CD14-positive monocyte (primary cell): ENCODE measurements at regions not wholly inside any gene's neighbourhood (a gene's known extent, or its start where the extent isn't known, plus 50 kb on each side); places are given as distances from the start of the nearest gene placed in this dataset.

Experiments used
- DNase-seq, 3 donors: peaks; one replicate each; pipeline ENCODE4 v3.0.0-alpha.2; 2011 to 2022
- H2AFZ ChIP-seq: 2 replicates; pipeline ENCODE4 v1.6.0; 2012; ENCODE audit warnings: mild to moderate bottlenecking, low read depth, low read length, inconsistent platforms; ENCODE audit not compliant: insufficient read depth, poor library complexity, severe bottlenecking
- H3K27ac ChIP-seq, 2 donors: 1 replicate in 1 of 2; 2 replicates in 1 of 2; pipeline ENCODE4 v1.5.1; 2012 to 2013; ENCODE audit warnings: low read length in 2 of 2, control low read depth in 1 of 2, inconsistent platforms in 1 of 2, low read depth in 1 of 2, mild to moderate bottlenecking in 1 of 2
- H3K27me3 ChIP-seq, 2 donors: one replicate each; pipeline versions ENCODE4 v1.6.0 to v1.6.1; 2011 to 2013; ENCODE audit warnings: low read length in 2 of 2; ENCODE audit not compliant: control insufficient read depth in 2 of 2, insufficient read depth in 2 of 2
- H3K36me3 ChIP-seq, 2 donors: replicated peaks in 1 of 2; 1 replicate in 1 of 2; 2 replicates in 1 of 2; pipeline versions ENCODE4 v1.5.1 to v1.6.1; 2012 to 2013; ENCODE audit warnings: low read length in 2 of 2, control low read depth in 1 of 2, inconsistent platforms in 1 of 2, mild to moderate bottlenecking in 1 of 2; ENCODE audit not compliant: insufficient read depth in 2 of 2, control insufficient read depth in 1 of 2
- H3K4me1 ChIP-seq, 2 donors: 1 replicate in 1 of 2; 2 replicates in 1 of 2; pipeline versions ENCODE4 v1.5.1 to v1.6.1; 2012 to 2013; ENCODE audit warnings: low read length in 2 of 2, control low read depth in 1 of 2, inconsistent platforms in 1 of 2, mild to moderate bottlenecking in 1 of 2, moderate library complexity in 1 of 2; ENCODE audit not compliant: insufficient read depth in 2 of 2, control insufficient read depth in 1 of 2
- H3K4me2 ChIP-seq: replicated peaks from 2 replicates; pipeline ENCODE3; 2012; ENCODE audit warnings: low read length, moderate library complexity, mild to moderate bottlenecking; ENCODE audit not compliant: poor library complexity, severe bottlenecking; ENCODE audit errors: extremely low read depth
- H3K4me3 ChIP-seq, 3 experiments: fragments of 200-600 bp in 1 of 3; sonication (generic) in 1 of 3; replicated peaks in 1 of 3; 1 replicate in 2 of 3; 2 replicates in 1 of 3; pipeline ENCODE4 v1.5.1; 2011 to 2013; ENCODE audit warnings: low read length in 3 of 3, mild to moderate bottlenecking in 3 of 3, control low read depth in 2 of 3, low read depth in 2 of 3, inconsistent platforms in 1 of 3, moderate library complexity in 1 of 3
- H3K79me2 ChIP-seq: 2 replicates; pipeline ENCODE4 v1.6.0; 2012; ENCODE audit warnings: mild to moderate bottlenecking, control low read depth, inconsistent platforms, low read length, moderate library complexity; ENCODE audit not compliant: insufficient read depth
- H3K9ac ChIP-seq: 2 replicates; pipeline ENCODE4 v1.6.0; 2017; ENCODE audit warnings: low read length, mild to moderate bottlenecking; ENCODE audit not compliant: insufficient read depth, poor library complexity, severe bottlenecking
- H3K9me3 ChIP-seq, 2 donors: replicated peaks in 1 of 2; 1 replicate in 1 of 2; 2 replicates in 1 of 2; pipeline versions ENCODE4 v1.5.1 to v1.6.1; 2012 to 2013; ENCODE audit warnings: low read length in 2 of 2, control low read depth in 1 of 2; ENCODE audit not compliant: control insufficient read depth in 1 of 2, insufficient read depth in 1 of 2
- H4K20me1 ChIP-seq: 2 replicates; pipeline ENCODE4 v1.6.0; 2012; ENCODE audit warnings: mild to moderate bottlenecking, low read length, control low read depth, moderate library complexity; ENCODE audit not compliant: insufficient read depth
- H3K27ac Mint-ChIP-seq, 7 donors: one replicate each; pipeline ENCODE4 v1.8.0; 2020; ENCODE audit warnings: mild to moderate bottlenecking in 7 of 7, mixed read lengths in 7 of 7, moderate library complexity in 6 of 7, inconsistent platforms in 2 of 7
- H3K27me3 Mint-ChIP-seq, 3 donors: one replicate each; pipeline ENCODE4 v1.8.0; 2021 to 2022; ENCODE audit warnings: low read depth in 3 of 3, mild to moderate bottlenecking in 3 of 3, mixed read lengths in 3 of 3, moderate library complexity in 3 of 3, inconsistent platforms in 1 of 3
- H3K36me3 Mint-ChIP-seq, 2 donors: one replicate each; pipeline ENCODE4 v1.8.0; 2020; ENCODE audit warnings: mixed read lengths in 2 of 2, inconsistent platforms in 1 of 2, mild to moderate bottlenecking in 1 of 2
- H3K4me1 Mint-ChIP-seq: one replicate; pipeline ENCODE4 v1.8.0; 2020; ENCODE audit warnings: mild to moderate bottlenecking, mixed read lengths
- H3K4me3 Mint-ChIP-seq, 2 donors: one replicate each; pipeline ENCODE4 v1.8.0; 2020; ENCODE audit warnings: mild to moderate bottlenecking in 2 of 2, mixed read lengths in 2 of 2, moderate library complexity in 1 of 2
- H3K9me3 Mint-ChIP-seq, 7 donors: one replicate each; pipeline ENCODE4 v1.8.0; 2020 to 2022; ENCODE audit warnings: mixed read lengths in 7 of 7, mild to moderate bottlenecking in 6 of 7, moderate library complexity in 6 of 7, inconsistent platforms in 2 of 7
- WGBS: methylation state at CpG from one replicate; pipeline ENCODE4 v1.1.5; 2013; ENCODE audit warnings: missing lambda C conversion rate; ENCODE audit not compliant: insufficient coverage; 5-methylcytosine and 5-hydroxymethylcytosine counted together
- intact Hi-C, 2 donors: fragments of 100-400 bp; cut with micrococcal nuclease; formaldehyde crosslinking; loops; one replicate each; pipeline versions ENCODE4 v1.15.0 to v1.15.1; 2023
- TF ChIP-seq, protein P1 (sequence below): fragments of 200-600 bp; IDR thresholded peaks from one replicate; pipeline ENCODE4 v1.8.0; 2022; ENCODE audit warnings: antibody characterized with exemption, mild to moderate bottlenecking

DNA sequence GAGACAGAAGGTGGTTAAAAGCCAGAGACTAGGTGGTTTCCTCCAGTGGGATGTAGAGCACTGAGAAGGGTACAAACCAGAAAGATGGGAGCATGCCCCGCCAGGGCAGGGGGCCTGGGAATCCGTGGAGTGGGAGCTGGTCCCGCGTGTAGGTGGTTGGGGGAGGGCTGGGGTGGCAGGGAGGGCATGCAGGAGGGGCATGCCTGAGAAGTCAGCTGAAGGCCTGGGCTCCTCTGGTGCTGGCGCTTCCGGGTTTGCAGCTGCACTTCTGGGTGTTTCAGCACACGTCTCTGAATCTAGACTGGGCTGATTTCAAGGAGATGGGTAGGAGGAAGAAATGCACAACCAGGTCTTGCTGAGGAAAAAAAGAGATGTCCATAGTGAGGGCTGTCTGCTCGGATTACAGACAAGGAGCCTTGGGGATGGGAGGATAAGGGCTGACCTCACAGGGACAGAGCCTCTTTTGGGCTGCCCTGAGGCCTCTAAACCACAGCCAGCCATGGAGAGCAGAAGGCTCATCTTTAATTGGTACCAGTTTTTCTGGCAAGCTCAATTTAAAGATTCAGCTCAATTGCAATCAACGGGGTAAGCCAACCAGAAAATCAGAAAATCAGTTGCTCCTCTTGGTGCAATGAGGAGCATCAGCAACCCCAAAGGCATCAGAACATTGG lies 151.9 kb downstream of the FAM43A start:
- no peak overlapping the region for H3K27ac Mint-ChIP-seq
- Histone ChIP-seq H3K36me3 (no peaks in the 10 kb centered on the region), H3K4me3 (no peak overlapping the region), H3K4me2 (no peak overlapping the region), H3K9ac (no peak overlapping the region), H3K4me1 (no peaks in the 10 kb centered on the region), H3K27me3 (no peaks in the 10 kb centered on the region), H4K20me1 (no peaks in the 10 kb centered on the region), H3K9me3 (peaks cover 0 to 4% of the 10 kb centered on the region in 2 donors), H2AFZ (no peak overlapping the region), H3K27ac (no peak overlapping the region), H3K79me2 (no peaks in the 10 kb centered on the region)
- intact Hi-C loops = no loop called here
- WGBS = 94% methylated on average over 9 of the region's 9 CpGs
- TF ChIP-seq, protein P1, sequence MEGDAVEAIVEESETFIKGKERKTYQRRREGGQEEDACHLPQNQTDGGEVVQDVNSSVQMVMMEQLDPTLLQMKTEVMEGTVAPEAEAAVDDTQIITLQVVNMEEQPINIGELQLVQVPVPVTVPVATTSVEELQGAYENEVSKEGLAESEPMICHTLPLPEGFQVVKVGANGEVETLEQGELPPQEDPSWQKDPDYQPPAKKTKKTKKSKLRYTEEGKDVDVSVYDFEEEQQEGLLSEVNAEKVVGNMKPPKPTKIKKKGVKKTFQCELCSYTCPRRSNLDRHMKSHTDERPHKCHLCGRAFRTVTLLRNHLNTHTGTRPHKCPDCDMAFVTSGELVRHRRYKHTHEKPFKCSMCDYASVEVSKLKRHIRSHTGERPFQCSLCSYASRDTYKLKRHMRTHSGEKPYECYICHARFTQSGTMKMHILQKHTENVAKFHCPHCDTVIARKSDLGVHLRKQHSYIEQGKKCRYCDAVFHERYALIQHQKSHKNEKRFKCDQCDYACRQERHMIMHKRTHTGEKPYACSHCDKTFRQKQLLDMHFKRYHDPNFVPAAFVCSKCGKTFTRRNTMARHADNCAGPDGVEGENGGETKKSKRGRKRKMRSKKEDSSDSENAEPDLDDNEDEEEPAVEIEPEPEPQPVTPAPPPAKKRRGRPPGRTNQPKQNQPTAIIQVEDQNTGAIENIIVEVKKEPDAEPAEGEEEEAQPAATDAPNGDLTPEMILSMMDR = no peak
- H3K4me1 Mint-ChIP-seq = no peaks in the 10 kb centered on the region
- no peak for DNase-seq
- no peaks in the 10 kb centered on the region for H3K36me3 Mint-ChIP-seq
- H3K9me3 Mint-ChIP-seq = peaks cover 0 to 8% (median 4%) of the 10 kb centered on the region in 7 donors
- H3K4me3 Mint-ChIP-seq = no peak overlapping the region
- H3K27me3 Mint-ChIP-seq = peaks cover 0 to 5% (median 0%) of the 10 kb centered on the region in 3 donors

DNA sequence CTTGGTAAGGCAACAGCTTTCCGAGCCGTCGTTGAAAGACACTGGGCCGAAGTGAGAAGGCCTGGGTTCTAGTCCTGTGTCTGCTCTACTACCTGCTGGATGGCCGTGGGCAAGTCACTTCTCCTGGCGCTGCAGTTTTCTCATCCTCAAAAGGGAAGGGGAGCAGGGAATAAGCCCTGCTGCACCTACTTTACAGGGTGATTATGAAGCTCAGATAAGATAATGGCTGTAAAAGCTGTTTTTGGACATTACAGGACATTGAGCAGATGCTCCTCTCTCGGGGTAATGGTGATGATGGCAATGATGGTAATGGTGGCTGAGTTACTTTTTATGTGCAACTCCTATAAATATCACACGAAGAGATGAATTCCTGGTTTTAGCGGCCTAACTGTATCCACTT lies 152.6 kb downstream of the FAM43A start:
- peaks cover 0 to 4% of the 10 kb centered on the region in 2 donors for H3K9me3 ChIP-seq
- no peaks in the 10 kb centered on the region for H3K27me3 ChIP-seq
- H3K27me3 Mint-ChIP-seq = peaks cover 0 to 5% (median 1%) of the 10 kb centered on the region in 3 donors
- no peak overlapping the region for H3K4me2 ChIP-seq
- no peak for DNase-seq
- H3K4me3 ChIP-seq = no peak overlapping the region
- H3K36me3 Mint-ChIP-seq = no peaks in the 10 kb centered on the region
- no peaks in the 10 kb centered on the region for H3K36me3 ChIP-seq
- peaks cover 2% of the 10 kb centered on the region for H3K4me1 Mint-ChIP-seq
- peaks cover 0 to 8% (median 4%) of the 10 kb centered on the region in 7 donors for H3K9me3 Mint-ChIP-seq
- WGBS = 96% methylated on average over 5 of the region's 9 CpGs
- H3K9ac ChIP-seq = no peak overlapping the region
- intact Hi-C loops = no loop called here
- TF ChIP-seq, protein P1 = no peak
- no peak overlapping the region for H3K4me3 Mint-ChIP-seq
- H3K27ac ChIP-seq = no peak overlapping the region
- H4K20me1 ChIP-seq = no peaks in the 10 kb centered on the region
- no peaks in the 10 kb centered on the region for H3K4me1 ChIP-seq
- no peak overlapping the region for H2AFZ ChIP-seq
- no peak overlapping the region for H3K27ac Mint-ChIP-seq
- no peaks in the 10 kb centered on the region for H3K79me2 ChIP-seq
